NCI-H524 (cell line): ENCODE measurements at regions not wholly inside any gene's neighbourhood (a gene's known extent, or its start where the extent isn't known, plus 50 kb on each side); places are given as distances from the start of the nearest gene placed in this dataset.
"Not testable (repeated sequence)": the region's sequence is repeated elsewhere in the genome, so short reads cannot be mapped to it uniquely, and the experiment has no call there.

ENCODE experiments used
- DNase-seq, 2 experiments: peaks; one replicate each; lab custom pipeline; 2025; lab: John Stamatoyannopoulos, UW

- no peak for DNase-seq
These were observed 747.4 kb upstream of the NECTIN3 start for GRCh38 chr3:110324171-110324705.

DNA sequence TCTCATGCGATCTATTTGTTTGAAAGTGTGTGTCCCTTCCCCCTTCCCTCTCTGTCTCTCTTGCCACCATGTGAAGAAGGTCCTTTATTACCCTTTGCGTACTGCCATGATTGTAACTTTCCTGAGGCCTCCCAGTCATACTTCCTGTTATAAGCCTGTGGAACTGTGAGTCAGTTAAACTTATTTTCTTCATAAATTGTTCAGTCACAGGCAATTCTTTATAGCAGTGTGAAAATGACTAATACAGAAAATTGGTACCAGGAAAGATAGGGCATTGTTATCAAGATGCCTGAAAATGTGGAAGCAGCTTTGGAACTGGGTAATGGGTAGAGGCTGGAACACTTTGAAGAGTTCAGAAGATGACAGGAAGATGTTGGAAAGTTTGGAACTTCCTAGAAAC, 743.7 kb upstream of the NECTIN3 start:
- no peak for DNase-seq

DNA sequence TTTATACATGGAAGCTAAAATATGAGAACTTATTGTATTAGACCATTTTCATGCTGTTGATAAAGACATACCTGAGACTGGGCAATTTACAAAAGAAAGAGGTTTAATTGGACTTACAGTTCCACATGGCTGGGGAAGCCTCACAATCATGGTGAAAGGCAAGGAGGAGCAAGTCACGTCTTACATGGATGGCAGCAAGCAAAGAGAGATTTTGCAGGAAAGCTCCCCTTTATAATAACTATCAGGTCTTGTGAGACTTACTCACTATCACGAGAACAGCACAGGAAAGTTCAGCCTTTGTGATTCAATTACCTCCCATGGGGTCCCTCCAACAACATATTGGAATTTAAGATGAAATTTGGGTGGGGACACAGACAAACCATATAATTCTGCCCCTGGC, 740.1 kb upstream of the NECTIN3 start:
- not testable (repeated sequence) for DNase-seq

DNA sequence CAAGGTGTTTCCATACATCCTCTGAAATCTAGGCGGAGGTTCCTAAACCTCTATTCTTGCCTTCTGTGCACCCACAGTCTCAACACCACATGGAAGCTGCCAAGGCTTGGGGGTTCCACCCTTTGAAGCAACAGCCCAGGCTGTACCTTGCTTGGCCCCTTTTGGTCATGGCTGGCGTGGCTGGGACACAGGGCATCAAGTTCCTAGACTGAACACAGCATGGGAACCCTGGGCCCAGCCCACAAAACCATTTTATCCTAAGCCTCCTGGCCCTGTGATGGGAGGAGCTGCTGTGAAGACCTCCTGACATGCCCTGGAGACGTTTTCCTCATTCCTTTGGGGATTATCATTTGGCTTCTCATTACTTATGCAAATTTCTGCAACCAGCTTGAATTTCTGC, 739.0 kb upstream of the NECTIN3 start:
- no peak for DNase-seq

- DNase-seq: no peak
These were observed 730.6 kb upstream of the NECTIN3 start for GRCh38 chr3:110341047-110341446.

DNA sequence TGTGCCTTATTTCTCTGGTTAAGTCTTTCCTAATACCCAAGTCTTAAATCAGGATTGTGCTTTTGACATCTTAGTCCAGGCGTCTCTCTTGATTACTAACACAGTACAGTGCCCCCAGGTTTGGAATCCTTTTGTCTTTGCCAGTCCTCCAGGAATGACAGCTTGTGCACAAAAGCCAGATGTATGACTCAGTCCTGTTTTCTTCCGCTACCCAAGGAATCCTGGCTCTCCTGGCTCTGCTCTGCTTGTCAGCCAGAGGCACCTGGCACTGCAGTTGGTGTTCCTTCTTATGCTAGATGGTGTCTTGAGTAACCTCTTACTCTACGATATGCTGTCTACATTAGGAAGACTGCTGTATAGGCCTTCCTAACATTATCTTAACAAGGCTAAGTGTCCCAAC, 728.2 kb upstream of the NECTIN3 start:
- no peak for DNase-seq

- DNase-seq: no peak
These were observed 727.7 kb upstream of the NECTIN3 start for GRCh38 chr3:110343945-110344344.

GRCh38 chr3:110344487-110344886, 727.1 kb upstream of the NECTIN3 start:
- DNase-seq: no peak

GRCh38 chr3:110344897-110345767, 726.5 kb upstream of the NECTIN3 start:
- no peak for DNase-seq

- DNase-seq: no peak
These were observed 722.3 kb upstream of the NECTIN3 start for GRCh38 chr3:110349295-110349694.

GRCh38 chr3:110352841-110353604, 718.6 kb upstream of the NECTIN3 start:
- no peak for DNase-seq

DNA sequence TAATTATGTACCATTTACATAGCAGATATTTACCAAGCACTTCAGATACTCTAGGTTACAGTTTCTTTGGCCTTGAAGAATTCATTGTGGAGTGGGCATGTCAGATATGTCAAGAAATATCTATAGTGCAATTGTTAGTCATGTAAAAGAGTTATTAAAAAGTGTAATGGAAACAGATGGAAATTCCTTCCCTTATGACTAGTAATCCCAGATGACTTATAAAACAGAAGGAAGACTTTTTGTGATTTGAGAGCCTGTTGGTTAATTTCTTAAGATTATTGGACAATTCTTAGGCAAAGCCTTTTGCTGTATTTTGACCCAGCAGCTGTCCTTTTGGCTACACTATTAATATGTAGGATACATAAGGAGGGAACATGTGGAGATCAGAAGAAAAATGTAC, 708.9 kb upstream of the NECTIN3 start:
- DNase-seq: peak in 1 of 2 experiments; percentile 22

DNA sequence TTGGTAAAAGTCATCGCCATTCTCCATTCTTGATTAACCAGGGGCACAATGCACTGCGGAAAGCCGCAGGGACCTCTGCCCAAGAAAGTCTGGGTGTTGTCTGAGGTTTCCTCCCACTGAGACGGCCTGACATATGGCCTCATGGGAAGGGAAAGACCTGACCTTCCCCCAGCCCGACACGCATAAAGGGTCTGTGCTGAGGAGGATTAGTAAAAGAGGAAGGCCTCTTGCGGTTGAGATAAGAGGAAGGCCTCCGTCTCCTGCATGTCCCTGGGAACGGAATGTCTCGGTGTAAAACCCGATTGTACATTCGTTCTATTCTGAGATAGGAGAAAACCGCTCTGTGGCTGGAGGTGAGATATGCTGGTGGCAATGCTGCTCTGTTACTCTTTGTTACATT, 704.3 kb upstream of the NECTIN3 start:
- not testable (repeated sequence) for DNase-seq

- no peak for DNase-seq
These were observed 695.7 kb upstream of the NECTIN3 start for GRCh38 chr3:110375751-110376518.

- DNase-seq: no peak
These were observed 693.1 kb upstream of the NECTIN3 start for GRCh38 chr3:110378481-110378880.

DNA sequence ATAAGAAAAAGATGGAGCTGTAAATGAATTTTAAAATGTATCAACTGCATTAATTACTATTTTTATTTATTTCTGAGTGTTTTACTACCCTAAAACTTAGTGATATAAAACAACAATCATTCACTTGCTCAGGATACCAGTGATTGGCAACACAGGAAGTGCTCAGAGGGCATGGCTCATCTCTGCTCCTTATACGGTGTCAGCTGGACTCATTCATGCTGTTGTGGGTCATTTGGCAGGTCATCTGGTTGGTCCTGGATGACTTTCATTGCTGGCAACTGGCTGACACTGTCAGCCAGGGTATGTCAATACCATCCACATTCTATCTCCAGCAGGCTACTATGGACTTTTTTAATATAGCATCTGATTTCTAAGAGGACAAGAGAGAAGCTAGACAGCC, 689.6 kb upstream of the NECTIN3 start:
- peak in 1 of 2 experiments; percentile 39 for DNase-seq

GRCh38 chr3:110383356-110383755, 688.3 kb upstream of the NECTIN3 start:
- no peak for DNase-seq

GRCh38 chr3:110384601-110385000, 687.0 kb upstream of the NECTIN3 start:
- DNase-seq: no peak

DNA sequence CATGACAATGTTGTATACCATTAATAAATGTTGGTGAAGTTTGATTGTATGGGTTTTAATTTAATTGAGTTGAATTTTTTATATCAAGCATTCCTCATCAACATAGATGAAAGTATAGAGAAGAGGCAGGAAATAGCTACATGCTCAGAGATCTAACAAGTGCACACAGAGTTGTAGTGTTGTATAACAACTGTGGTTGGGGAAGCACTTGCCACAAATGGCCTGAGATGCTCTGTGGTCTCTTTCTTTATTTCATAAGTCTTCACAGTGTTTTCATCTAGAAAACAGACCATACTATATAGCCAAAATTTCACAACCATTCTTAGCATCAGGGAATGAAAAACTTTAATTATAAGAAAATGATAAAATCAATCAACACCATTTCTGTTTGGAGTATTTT, 682.6 kb upstream of the NECTIN3 start:
- no peak for DNase-seq

- no peak for DNase-seq
These were observed 681.2 kb upstream of the NECTIN3 start for GRCh38 chr3:110390372-110390771.

GRCh38 chr3:110391042-110391441, 680.6 kb upstream of the NECTIN3 start:
- no peak for DNase-seq
